Left lung (tissue), 4 donors: ENCODE measurements at regions not wholly inside any gene's neighbourhood (a gene's known extent, or its start where the extent isn't known, plus 50 kb on each side); places are given as distances from the start of the nearest gene placed in this dataset.

Experiments
- ATAC-seq: fragments of 200-7000 bp; cut with Tn5 transposase; one replicate; pipeline ENCODE4 v1.9.1; 2020; ENCODE audit warnings: moderate library complexity
- DNase-seq, 4 donors: peaks; one replicate each; pipeline ENCODE4 v3.0.0-alpha.2; 2013 to 2020
- H3K27ac ChIP-seq, 2 donors: fragments of 200-600 bp; sonication (generic) in 1 of 2; one replicate each; pipeline versions ENCODE4 v1.5.0 to v1.8.0; 2020 to 2021
- H3K27me3 ChIP-seq, 2 donors: fragments of 200-600 bp; sonication (generic) in 1 of 2; one replicate each; pipeline versions ENCODE4 v1.5.0 to v1.8.0; 2020 to 2021
- H3K36me3 ChIP-seq, 2 donors: fragments of 200-600 bp; sonication (generic) in 1 of 2; one replicate each; pipeline versions ENCODE4 v1.5.0 to v1.8.0; 2020 to 2021
- H3K4me1 ChIP-seq, 2 donors: fragments of 200-600 bp; one replicate each; pipeline ENCODE4 v1.8.0; 2021
- H3K4me3 ChIP-seq, 2 donors: fragments of 200-600 bp; sonication (generic) in 1 of 2; one replicate each; pipeline versions ENCODE4 v1.5.0 to v1.8.0; 2020 to 2021; ENCODE audit warnings: mild to moderate bottlenecking in 1 of 2
- H3K9me3 ChIP-seq, 2 donors: fragments of 200-600 bp; sonication (generic) in 1 of 2; one replicate each; pipeline versions ENCODE4 v1.5.0 to v1.8.0; 2020 to 2021
- CTCF ChIP-seq, 2 donors: fragments of 200-600 bp; sonication (generic) in 1 of 2; IDR thresholded peaks; one replicate each; pipeline versions ENCODE4 v1.5.0 to v1.8.0; 2021; ENCODE audit warnings: antibody characterized with exemption in 2 of 2
- intact Hi-C, 2 donors: fragments of 100-400 bp; cut with DNase I; formaldehyde crosslinking; loops; one replicate each; pipeline versions ENCODE4 v1.11.2 to v1.14.2; 2022
- donor health status: DM: no; HTN: yes; CAD: no.
- donor health status: DM: no; HTN: no; CAD: no.

GRCh38 chr21:16788584-16788983 lies 724.3 kb upstream of the CXADR start:
- Histone ChIP-seq H3K36me3 (no peaks in the 10 kb centered on the region), H3K27me3 (no peaks in the 10 kb centered on the region), H3K4me1 (no peaks in the 10 kb centered on the region), H3K27ac (no peak overlapping the region), H3K4me3 (no peak overlapping the region), H3K9me3 (peaks cover 0 to 20% of the 10 kb centered on the region in 2 donors)
- TF ChIP-seq CTCF (IDR thresholded peaks at IDR 0.05) = no peak
- ATAC-seq (no peak), DNase-seq (no peak)
- intact Hi-C loops = no loop called here

- Histone ChIP-seq H3K27me3 (no peaks in the 10 kb centered on the region), H3K9me3 (peaks cover 0 to 10% of the 10 kb centered on the region in 2 donors), H3K27ac (no peak overlapping the region), H3K36me3 (no peaks in the 10 kb centered on the region), H3K4me3 (no peak overlapping the region), H3K4me1 (no peaks in the 10 kb centered on the region)
- TF ChIP-seq CTCF (IDR thresholded peaks at IDR 0.05) = no peak
- DNase-seq (no peak), ATAC-seq (no peak)
- intact Hi-C loops = no loop called here
Measured at GRCh38 chr21:16789636-16790035, 723.2 kb upstream of the CXADR start.

GRCh38 chr21:16792101-16792500 lies 720.7 kb upstream of the CXADR start:
- Histone ChIP-seq H3K9me3 (no peaks in the 10 kb centered on the region), H3K36me3 (no peaks in the 10 kb centered on the region), H3K27me3 (no peaks in the 10 kb centered on the region), H3K27ac (no peak overlapping the region), H3K4me3 (no peak overlapping the region), H3K4me1 (no peaks in the 10 kb centered on the region)
- TF ChIP-seq CTCF (IDR thresholded peaks at IDR 0.05) = no peak
- no peak for ATAC-seq
- DNase-seq = no peak
- intact Hi-C loops = no loop called here

- no peak for TF ChIP-seq CTCF (IDR thresholded peaks at IDR 0.05)
- Histone ChIP-seq H3K27me3 (no peaks in the 10 kb centered on the region), H3K36me3 (no peaks in the 10 kb centered on the region), H3K27ac (no peak overlapping the region), H3K4me1 (no peaks in the 10 kb centered on the region), H3K4me3 (no peak overlapping the region), H3K9me3 (no peaks in the 10 kb centered on the region)
- DNase-seq (no peak), ATAC-seq (peak; percentile 44)
- intact Hi-C loops = no loop called here
Measured at GRCh38 chr21:16794950-16795349, 717.9 kb upstream of the CXADR start.

- Histone ChIP-seq H3K36me3 (no peaks in the 10 kb centered on the region), H3K27ac (no peak overlapping the region), H3K9me3 (peaks cover 0 to 6% of the 10 kb centered on the region in 2 donors), H3K4me3 (no peak overlapping the region), H3K4me1 (no peaks in the 10 kb centered on the region), H3K27me3 (no peaks in the 10 kb centered on the region)
- no peak for TF ChIP-seq CTCF (IDR thresholded peaks at IDR 0.05)
- no peak for DNase-seq
- ATAC-seq = no peak
- intact Hi-C loops = no loop called here
Measured at GRCh38 chr21:16796776-16797175, 716.1 kb upstream of the CXADR start.
